ENCODE measurements at regions not wholly inside any gene's neighbourhood (a gene's known extent, or its start where the extent isn't known, plus 50 kb on each side); places are given as distances from the start of the nearest gene placed in this dataset.

DNA sequence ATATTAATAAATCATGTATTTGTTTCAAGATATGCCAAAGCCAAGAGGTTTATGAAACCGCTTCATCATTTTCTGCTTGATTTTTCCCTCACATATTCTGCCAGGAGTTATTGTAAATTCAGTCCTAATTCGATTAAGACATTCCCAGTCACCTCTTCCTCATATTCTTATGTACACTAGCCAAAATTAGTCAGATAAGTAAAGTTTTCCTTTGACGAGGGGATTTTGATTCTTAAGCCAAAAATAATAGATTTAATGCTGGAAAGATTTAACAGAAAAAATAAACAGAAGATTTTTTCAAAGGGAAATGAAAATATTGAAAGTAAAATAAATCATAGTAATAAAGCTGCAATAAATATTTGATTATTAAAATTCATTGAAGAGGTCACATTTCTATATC lies 51.0 kb upstream of the VEGFC start:
- Histone ChIP-seq H3K4me3 (ENCODE audit: low read depth, low read length) (no peak overlapping the region), H3K4me1 (ENCODE audit: control insufficient read depth, insufficient read depth, low read length, unreplicated experiment) (peaks cover 54% of the 10 kb centered on the region), H2AFZ (ENCODE audit: low read length, unreplicated experiment) (peak overlapping the region; percentile 28), H3K79me2 (ENCODE audit: control insufficient read depth, insufficient read depth, low read length, unreplicated experiment) (no peaks in the 10 kb centered on the region), H3K27me3 (ENCODE audit: insufficient read depth, low read length) (no peaks in the 10 kb centered on the region), H3K36me3 (ENCODE audit: insufficient read depth, low read length) (0 out of 2 replicates have a peak, but pooled peaks cover 3% of the 10 kb centered on the region), H3K27ac (ENCODE audit: low read depth, low read length) (peak overlapping the region; percentile 44)

GRCh38 chr4:176844448-176844847 lies 51.7 kb upstream of the VEGFC start:
- H2AFZ ChIP-seq (ENCODE audit: low read length, unreplicated experiment): no peak overlapping the region
- peak overlapping the region; percentile 44 for H3K27ac ChIP-seq (ENCODE audit: low read depth, low read length)
- H3K4me3 ChIP-seq (ENCODE audit: low read depth, low read length): no peak overlapping the region
- no peaks in the 10 kb centered on the region for H3K79me2 ChIP-seq (ENCODE audit: control insufficient read depth, insufficient read depth, low read length, unreplicated experiment)
- no peaks in the 10 kb centered on the region for H3K27me3 ChIP-seq (ENCODE audit: insufficient read depth, low read length)
- peaks cover 47% of the 10 kb centered on the region for H3K4me1 ChIP-seq (ENCODE audit: control insufficient read depth, insufficient read depth, low read length, unreplicated experiment)
- H3K36me3 ChIP-seq (ENCODE audit: insufficient read depth, low read length): 0 out of 2 replicates have a peak, but pooled peaks cover 3% of the 10 kb centered on the region

DNA sequence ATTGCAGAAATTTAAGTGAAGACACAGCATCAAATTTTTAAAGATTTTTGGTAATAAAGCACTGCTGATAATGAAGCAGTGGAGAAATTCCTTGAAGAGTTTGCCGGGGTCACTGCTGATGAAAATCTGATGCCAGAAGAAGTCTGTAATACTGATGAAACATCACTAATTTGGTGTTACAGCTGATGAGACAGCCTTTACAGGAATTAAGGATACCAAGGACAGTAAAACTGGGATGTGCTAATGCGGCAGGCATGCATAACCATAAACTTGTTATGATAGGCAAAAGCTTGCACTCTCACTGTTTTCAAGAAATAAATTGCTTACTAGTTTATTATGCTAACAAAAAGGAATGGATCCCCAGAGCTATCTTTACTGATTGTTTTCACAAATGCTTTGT lies 52.9 kb upstream of the VEGFC start:
- Histone ChIP-seq H3K4me1 (ENCODE audit: control insufficient read depth, insufficient read depth, low read length, unreplicated experiment) (peaks cover 36% of the 10 kb centered on the region), H3K27ac (ENCODE audit: low read depth, low read length) (no peak overlapping the region), H3K79me2 (ENCODE audit: control insufficient read depth, insufficient read depth, low read length, unreplicated experiment) (no peaks in the 10 kb centered on the region)

GRCh38 chr4:176849076-176849475 lies 56.4 kb upstream of the VEGFC start:
- Histone ChIP-seq H3K4me1 (ENCODE audit: control insufficient read depth, insufficient read depth, low read length, unreplicated experiment) (peaks cover 7% of the 10 kb centered on the region), H3K4me3 (ENCODE audit: low read depth, low read length) (no peak overlapping the region), H3K27me3 (ENCODE audit: insufficient read depth, low read length) (no peaks in the 10 kb centered on the region), H3K79me2 (ENCODE audit: control insufficient read depth, insufficient read depth, low read length, unreplicated experiment) (no peaks in the 10 kb centered on the region), H3K36me3 (ENCODE audit: insufficient read depth, low read length) (0 out of 2 replicates have a peak, but pooled peaks cover 3% of the 10 kb centered on the region), H3K27ac (ENCODE audit: low read depth, low read length) (no peak overlapping the region), H2AFZ (ENCODE audit: low read length, unreplicated experiment) (no peak overlapping the region)

More for the DNA sequence above, 52.9 kb upstream of the VEGFC start:
- Histone ChIP-seq H2AFZ (ENCODE audit: low read length, unreplicated experiment) (no peak overlapping the region), H3K4me3 (ENCODE audit: low read depth, low read length) (no peak overlapping the region), H3K36me3 (ENCODE audit: insufficient read depth, low read length) (0 out of 2 replicates have a peak, but pooled peaks cover 3% of the 10 kb centered on the region), H3K27me3 (ENCODE audit: insufficient read depth, low read length) (no peaks in the 10 kb centered on the region)

DNA sequence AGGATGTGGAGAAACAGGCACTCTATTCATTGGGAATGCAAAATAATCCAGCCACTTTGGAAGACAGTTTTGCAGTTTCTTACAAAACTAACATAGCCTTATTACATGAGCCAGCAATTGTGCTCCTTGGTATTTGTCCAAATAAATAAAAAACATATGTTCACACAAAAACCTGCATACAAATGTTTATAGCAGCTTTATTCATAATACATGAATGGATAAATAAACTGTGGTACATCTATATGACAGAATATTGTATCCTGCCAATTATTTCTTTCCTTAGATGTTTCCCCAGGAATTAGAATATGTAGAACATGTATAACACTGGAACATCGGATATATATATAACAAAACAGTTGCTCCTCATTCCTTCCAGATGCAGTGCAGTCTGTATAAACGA lies 57.7 kb upstream of the VEGFC start:
- Histone ChIP-seq H3K4me3 (ENCODE audit: low read depth, low read length) (no peak overlapping the region), H2AFZ (ENCODE audit: low read length, unreplicated experiment) (no peak overlapping the region), H3K27ac (ENCODE audit: low read depth, low read length) (no peak overlapping the region), H3K36me3 (ENCODE audit: insufficient read depth, low read length) (0 out of 2 replicates have a peak, but pooled peaks cover 3% of the 10 kb centered on the region), H3K4me1 (ENCODE audit: control insufficient read depth, insufficient read depth, low read length, unreplicated experiment) (no peaks in the 10 kb centered on the region), H3K27me3 (ENCODE audit: insufficient read depth, low read length) (no peaks in the 10 kb centered on the region), H3K79me2 (ENCODE audit: control insufficient read depth, insufficient read depth, low read length, unreplicated experiment) (no peaks in the 10 kb centered on the region)

DNA sequence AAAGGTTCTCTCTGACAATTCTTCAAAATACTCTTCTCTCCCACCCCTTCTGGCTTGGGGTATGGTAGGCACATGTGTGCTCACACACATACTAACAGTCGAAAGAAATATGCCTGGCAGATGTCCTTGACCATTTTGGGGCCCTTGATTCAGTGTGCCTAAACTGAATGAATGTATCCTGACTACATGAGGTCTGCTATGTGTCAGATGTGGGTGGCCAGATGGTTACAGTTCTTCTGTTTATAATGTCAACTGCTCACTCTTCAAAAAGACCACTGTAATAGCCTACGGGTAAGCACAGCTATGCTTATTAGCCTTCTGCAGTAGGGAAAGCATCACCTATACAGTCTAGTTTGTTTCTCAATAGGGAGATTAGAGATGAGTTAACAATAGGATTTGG lies 63.7 kb upstream of the VEGFC start:
- no peak overlapping the region for H2AFZ ChIP-seq (ENCODE audit: low read length, unreplicated experiment)
- no peaks in the 10 kb centered on the region for H3K27me3 ChIP-seq (ENCODE audit: insufficient read depth, low read length)
- H3K36me3 ChIP-seq (ENCODE audit: insufficient read depth, low read length): no peaks in the 10 kb centered on the region
- no peaks in the 10 kb centered on the region for H3K79me2 ChIP-seq (ENCODE audit: control insufficient read depth, insufficient read depth, low read length, unreplicated experiment)
- no peak overlapping the region for H3K27ac ChIP-seq (ENCODE audit: low read depth, low read length)
- H3K4me1 ChIP-seq (ENCODE audit: control insufficient read depth, insufficient read depth, low read length, unreplicated experiment): no peaks in the 10 kb centered on the region
- H3K4me3 ChIP-seq (ENCODE audit: low read depth, low read length): no peak overlapping the region

DNA sequence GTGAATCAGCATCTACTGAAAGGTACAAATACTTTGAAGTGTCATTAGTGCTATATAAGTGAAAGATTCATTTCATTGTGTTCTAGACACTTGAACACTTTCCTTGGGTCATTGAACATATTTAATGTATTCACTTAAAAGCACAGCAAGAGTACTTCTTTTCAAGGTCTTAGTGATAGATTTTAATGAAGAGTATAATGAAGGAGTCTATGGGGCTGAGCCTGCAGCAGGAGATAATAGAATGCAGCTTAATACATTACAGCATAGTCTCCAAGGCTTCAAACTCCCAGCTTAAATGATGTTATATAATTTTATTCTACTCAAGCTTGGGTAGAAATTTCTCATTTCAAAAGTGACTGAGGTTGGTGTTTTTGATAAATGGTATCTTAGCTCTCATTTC lies 66.1 kb upstream of the VEGFC start:
- H3K4me1 ChIP-seq (ENCODE audit: control insufficient read depth, insufficient read depth, low read length, unreplicated experiment): no peaks in the 10 kb centered on the region
- no peak overlapping the region for H2AFZ ChIP-seq (ENCODE audit: low read length, unreplicated experiment)
- H3K27me3 ChIP-seq (ENCODE audit: insufficient read depth, low read length): no peaks in the 10 kb centered on the region
- no peaks in the 10 kb centered on the region for H3K79me2 ChIP-seq (ENCODE audit: control insufficient read depth, insufficient read depth, low read length, unreplicated experiment)
- H3K27ac ChIP-seq (ENCODE audit: low read depth, low read length): no peak overlapping the region
- no peaks in the 10 kb centered on the region for H3K36me3 ChIP-seq (ENCODE audit: insufficient read depth, low read length)
- H3K4me3 ChIP-seq (ENCODE audit: low read depth, low read length): no peak overlapping the region

DNA sequence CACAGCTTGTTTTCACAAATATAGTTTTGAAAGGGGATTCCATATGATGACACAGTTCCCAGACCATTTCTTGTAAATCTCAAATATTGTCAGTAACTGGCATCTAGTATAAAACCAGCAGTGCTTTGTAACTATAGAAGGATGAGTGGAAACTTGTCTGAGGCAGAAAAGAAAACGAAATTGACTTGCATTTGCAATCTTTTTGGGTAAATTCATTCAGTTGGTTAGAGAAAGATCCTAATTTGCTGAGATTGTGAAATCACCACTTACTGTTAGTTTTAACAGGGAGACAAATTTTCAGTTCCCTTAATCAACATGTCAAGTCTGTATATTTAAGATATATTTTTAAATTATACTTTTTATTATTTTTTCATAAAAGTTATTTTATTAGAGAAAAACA lies 71.5 kb upstream of the VEGFC start:
- Histone ChIP-seq H3K27me3 (ENCODE audit: insufficient read depth, low read length) (no peaks in the 10 kb centered on the region), H3K4me1 (ENCODE audit: control insufficient read depth, insufficient read depth, low read length, unreplicated experiment) (no peaks in the 10 kb centered on the region), H3K4me3 (ENCODE audit: low read depth, low read length) (no peak overlapping the region), H3K36me3 (ENCODE audit: insufficient read depth, low read length) (no peaks in the 10 kb centered on the region), H3K27ac (ENCODE audit: low read depth, low read length) (no peak overlapping the region), H3K79me2 (ENCODE audit: control insufficient read depth, insufficient read depth, low read length, unreplicated experiment) (no peaks in the 10 kb centered on the region), H2AFZ (ENCODE audit: low read length, unreplicated experiment) (no peak overlapping the region)

GRCh38 chr4:176868676-176869075 lies 76.0 kb upstream of the VEGFC start:
- H2AFZ ChIP-seq (ENCODE audit: low read length, unreplicated experiment): no peak overlapping the region
- H3K27me3 ChIP-seq (ENCODE audit: insufficient read depth, low read length): no peaks in the 10 kb centered on the region
- no peak overlapping the region for H3K27ac ChIP-seq (ENCODE audit: low read depth, low read length)
- no peaks in the 10 kb centered on the region for H3K4me1 ChIP-seq (ENCODE audit: control insufficient read depth, insufficient read depth, low read length, unreplicated experiment)
- H3K36me3 ChIP-seq (ENCODE audit: insufficient read depth, low read length): no peaks in the 10 kb centered on the region
- H3K4me3 ChIP-seq (ENCODE audit: low read depth, low read length): no peak overlapping the region
- no peaks in the 10 kb centered on the region for H3K79me2 ChIP-seq (ENCODE audit: control insufficient read depth, insufficient read depth, low read length, unreplicated experiment)

GRCh38 chr4:176872461-176872860 lies 79.7 kb upstream of the VEGFC start:
- Histone ChIP-seq H3K27ac (ENCODE audit: low read depth, low read length) (no peak overlapping the region), H3K4me1 (ENCODE audit: control insufficient read depth, insufficient read depth, low read length, unreplicated experiment) (no peaks in the 10 kb centered on the region), H3K4me3 (ENCODE audit: low read depth, low read length) (no peak overlapping the region), H3K36me3 (ENCODE audit: insufficient read depth, low read length) (no peaks in the 10 kb centered on the region), H3K79me2 (ENCODE audit: control insufficient read depth, insufficient read depth, low read length, unreplicated experiment) (no peaks in the 10 kb centered on the region), H2AFZ (ENCODE audit: low read length, unreplicated experiment) (peak overlapping the region; percentile 42), H3K27me3 (ENCODE audit: insufficient read depth, low read length) (no peaks in the 10 kb centered on the region)

DNA sequence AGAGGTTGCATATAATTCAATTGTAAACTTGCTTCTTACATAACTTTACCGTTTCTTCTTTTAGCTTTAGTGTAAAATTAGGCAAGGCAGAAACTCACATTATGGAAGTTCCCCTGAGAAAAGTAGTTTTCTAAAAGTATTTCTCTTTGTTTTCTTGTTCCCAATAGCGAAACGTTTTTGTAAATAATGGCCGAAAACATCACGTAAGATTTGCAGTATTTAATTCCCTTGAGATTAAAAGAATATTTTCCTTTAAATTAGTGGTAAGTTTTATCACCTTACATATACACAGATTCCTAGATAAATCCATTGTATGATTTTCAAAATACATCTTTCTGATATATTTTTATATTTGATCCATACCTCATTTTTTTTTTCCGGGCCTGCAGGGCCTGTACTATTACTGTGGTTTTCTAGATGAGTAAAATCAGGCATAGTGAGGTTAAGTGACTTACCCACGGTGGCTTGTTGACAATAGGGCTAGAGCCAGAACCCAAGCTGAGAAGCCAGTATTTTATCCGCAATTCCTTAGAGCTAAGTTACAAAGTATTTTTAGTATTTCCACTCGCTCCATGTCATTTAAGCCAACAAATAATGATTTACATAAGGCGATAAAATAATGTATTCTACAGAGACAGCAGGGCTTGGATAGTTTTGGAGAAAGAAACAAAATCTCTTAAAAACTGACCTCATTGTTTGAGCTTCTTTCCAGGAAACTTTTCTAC lies 82.2 kb upstream of the VEGFC start:
- Histone ChIP-seq H2AFZ (ENCODE audit: low read length, unreplicated experiment) (no peak overlapping the region), H3K27me3 (ENCODE audit: insufficient read depth, low read length) (no peaks in the 10 kb centered on the region), H3K27ac (ENCODE audit: low read depth, low read length) (no peak overlapping the region), H3K79me2 (ENCODE audit: control insufficient read depth, insufficient read depth, low read length, unreplicated experiment) (no peaks in the 10 kb centered on the region), H3K4me3 (ENCODE audit: low read depth, low read length) (no peak overlapping the region), H3K36me3 (ENCODE audit: insufficient read depth, low read length) (no peaks in the 10 kb centered on the region), H3K4me1 (ENCODE audit: control insufficient read depth, insufficient read depth, low read length, unreplicated experiment) (no peaks in the 10 kb centered on the region)

Measured in ACC112 (cell line).